Fibroblast of skin of scalp (primary cell): ENCODE measurements at regions not wholly inside any gene's neighbourhood (a gene's known extent, or its start where the extent isn't known, plus 50 kb on each side); places are given as distances from the start of the nearest gene placed in this dataset.

Source experiments
- DNase-seq: peaks from one replicate; pipeline ENCODE4 v3.0.0-alpha.2; 2013

- DNase-seq = no peak
These were observed 120.0 kb downstream of the IRF8 start for GRCh38 chr16:86018941-86019340.

GRCh38 chr16:86019446-86020047 is 120.6 kb downstream of the IRF8 start:
- no peak for DNase-seq

- no peak for DNase-seq
These were observed 122.0 kb downstream of the IRF8 start for GRCh38 chr16:86020971-86021370.

GRCh38 chr16:86022381-86022960 is 123.5 kb downstream of the IRF8 start:
- no peak for DNase-seq

GRCh38 chr16:86024210-86024609 is 125.2 kb downstream of the IRF8 start:
- DNase-seq = no peak

- DNase-seq = no peak
These were observed 126.7 kb downstream of the IRF8 start for GRCh38 chr16:86025706-86026105.

- no peak for DNase-seq
These were observed 127.4 kb downstream of the IRF8 start for GRCh38 chr16:86026171-86026910.

GRCh38 chr16:86026916-86027315 is 128.0 kb downstream of the IRF8 start:
- DNase-seq = no peak

GRCh38 chr16:86027373-86028126 is 128.6 kb downstream of the IRF8 start:
- DNase-seq = no peak

GRCh38 chr16:86029131-86029741 is 130.3 kb downstream of the IRF8 start:
- DNase-seq = peak; percentile 6

GRCh38 chr16:86030116-86030515 is 131.2 kb downstream of the IRF8 start:
- no peak for DNase-seq

- no peak for DNase-seq
These were observed 132.2 kb downstream of the IRF8 start for GRCh38 chr16:86031141-86031678.

GRCh38 chr16:86033016-86033474 is 134.1 kb downstream of the IRF8 start:
- no peak for DNase-seq

- no peak for DNase-seq
These were observed 135.0 kb downstream of the IRF8 start for GRCh38 chr16:86033971-86034370.

- no peak for DNase-seq
These were observed 135.5 kb downstream of the IRF8 start for GRCh38 chr16:86034421-86034919.

- DNase-seq = no peak
These were observed 136.9 kb downstream of the IRF8 start for GRCh38 chr16:86035906-86036305.

GRCh38 chr16:86037999-86038925 is 139.3 kb downstream of the IRF8 start:
- DNase-seq = no peak

- DNase-seq = no peak
These were observed 140.0 kb downstream of the IRF8 start for GRCh38 chr16:86038926-86039310.

- no peak for DNase-seq
These were observed 140.6 kb downstream of the IRF8 start for GRCh38 chr16:86039606-86040005.

- DNase-seq = no peak
These were observed 141.5 kb downstream of the IRF8 start for GRCh38 chr16:86040496-86040895.

- DNase-seq = no peak
These were observed 142.3 kb downstream of the IRF8 start for GRCh38 chr16:86041215-86041614.
